ENCODE measurements at regions not wholly inside any gene's neighbourhood (a gene's known extent, or its start where the extent isn't known, plus 50 kb on each side); places are given as distances from the start of the nearest gene placed in this dataset.

- TF ChIP-seq CTCF (IDR thresholded peaks at IDR 0.05) (no peak), POLR2A (IDR thresholded peaks at IDR 0.05) (no peak)
These were observed 442.8 kb upstream of the NRP1 start for GRCh38 chr10:33777223-33777622.
